ENCODE measurements at regions not wholly inside any gene's neighbourhood (a gene's known extent, or its start where the extent isn't known, plus 50 kb on each side); places are given as distances from the start of the nearest gene placed in this dataset.

DNA sequence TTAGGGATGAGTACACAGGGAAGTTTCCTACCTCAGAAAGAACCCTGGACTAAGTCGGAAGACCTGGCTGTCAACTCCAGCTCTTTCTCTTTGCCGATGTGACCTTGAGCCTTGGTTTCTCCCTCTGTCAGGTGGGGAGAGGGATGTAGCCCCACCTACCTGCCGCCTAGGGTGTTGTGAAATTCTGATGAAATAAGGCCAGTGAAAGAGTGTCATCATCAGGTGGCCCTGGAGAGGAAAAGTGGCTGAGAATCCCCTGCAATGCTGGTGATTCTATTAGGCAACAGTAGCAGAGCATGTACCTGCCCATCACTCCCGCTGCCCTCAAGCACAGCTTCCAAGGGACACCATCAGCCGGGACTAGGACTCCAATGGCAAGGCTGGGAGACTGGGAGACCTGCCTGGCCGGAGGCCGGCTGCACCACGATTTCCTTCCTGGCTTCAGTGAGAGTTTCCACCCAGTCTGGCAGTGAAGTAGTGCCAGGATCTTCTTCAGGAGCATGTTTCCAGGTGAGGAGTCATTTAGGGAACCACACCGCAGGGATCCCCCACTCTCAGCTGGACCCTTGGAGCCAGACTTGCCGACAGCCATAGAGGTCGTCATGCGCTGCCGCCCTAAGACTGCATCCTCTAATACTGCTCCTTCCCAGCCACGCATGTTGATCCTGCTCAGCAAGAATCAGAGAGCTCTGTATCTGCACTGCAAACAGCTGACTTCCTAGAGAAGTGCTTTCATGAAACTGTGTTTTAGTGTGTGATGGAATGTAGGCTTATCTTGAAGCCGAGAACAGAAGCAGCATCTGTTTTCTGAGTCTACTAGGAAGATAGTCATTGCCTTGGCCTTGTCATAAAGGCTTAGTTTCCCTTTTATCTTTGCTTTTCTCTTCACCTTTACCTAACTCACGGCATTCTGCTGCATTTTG is 88.0 kb upstream of the F3 start:
- H3K4me3 ChIP-seq (replicated peaks; ENCODE audit: low read depth, low read length), result no peak overlapping the region
- TF ChIP-seq, protein P1, sequence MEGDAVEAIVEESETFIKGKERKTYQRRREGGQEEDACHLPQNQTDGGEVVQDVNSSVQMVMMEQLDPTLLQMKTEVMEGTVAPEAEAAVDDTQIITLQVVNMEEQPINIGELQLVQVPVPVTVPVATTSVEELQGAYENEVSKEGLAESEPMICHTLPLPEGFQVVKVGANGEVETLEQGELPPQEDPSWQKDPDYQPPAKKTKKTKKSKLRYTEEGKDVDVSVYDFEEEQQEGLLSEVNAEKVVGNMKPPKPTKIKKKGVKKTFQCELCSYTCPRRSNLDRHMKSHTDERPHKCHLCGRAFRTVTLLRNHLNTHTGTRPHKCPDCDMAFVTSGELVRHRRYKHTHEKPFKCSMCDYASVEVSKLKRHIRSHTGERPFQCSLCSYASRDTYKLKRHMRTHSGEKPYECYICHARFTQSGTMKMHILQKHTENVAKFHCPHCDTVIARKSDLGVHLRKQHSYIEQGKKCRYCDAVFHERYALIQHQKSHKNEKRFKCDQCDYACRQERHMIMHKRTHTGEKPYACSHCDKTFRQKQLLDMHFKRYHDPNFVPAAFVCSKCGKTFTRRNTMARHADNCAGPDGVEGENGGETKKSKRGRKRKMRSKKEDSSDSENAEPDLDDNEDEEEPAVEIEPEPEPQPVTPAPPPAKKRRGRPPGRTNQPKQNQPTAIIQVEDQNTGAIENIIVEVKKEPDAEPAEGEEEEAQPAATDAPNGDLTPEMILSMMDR (IDR thresholded peaks at IDR 0.05; ENCODE audit: low read length, missing control alignments), result no peak
- DNase-seq (ENCODE audit: low read depth), result no peak

DNA sequence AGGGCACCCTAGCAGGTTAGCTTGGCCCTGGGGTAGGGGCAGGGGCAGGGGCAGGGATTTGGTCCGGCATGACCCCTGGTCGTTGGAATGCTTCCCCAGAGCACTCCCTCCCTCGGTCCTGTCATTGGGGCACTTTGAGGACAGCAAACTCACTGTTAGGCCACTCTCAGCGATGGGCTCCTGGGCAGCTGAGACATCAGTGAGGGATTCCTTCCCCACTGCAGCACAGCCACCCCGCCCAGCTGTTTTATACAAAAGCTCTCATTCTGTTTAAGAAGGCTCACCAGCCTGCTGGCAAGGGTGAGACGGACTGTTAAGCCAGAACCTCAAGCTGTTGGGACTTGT is 86.9 kb upstream of the F3 start:
- H3K4me3 ChIP-seq (replicated peaks; ENCODE audit: low read depth, low read length), result no peak overlapping the region
- TF ChIP-seq, protein P1 (IDR thresholded peaks at IDR 0.05; ENCODE audit: low read length, missing control alignments), result no peak
- no peak for DNase-seq (ENCODE audit: low read depth)

DNA sequence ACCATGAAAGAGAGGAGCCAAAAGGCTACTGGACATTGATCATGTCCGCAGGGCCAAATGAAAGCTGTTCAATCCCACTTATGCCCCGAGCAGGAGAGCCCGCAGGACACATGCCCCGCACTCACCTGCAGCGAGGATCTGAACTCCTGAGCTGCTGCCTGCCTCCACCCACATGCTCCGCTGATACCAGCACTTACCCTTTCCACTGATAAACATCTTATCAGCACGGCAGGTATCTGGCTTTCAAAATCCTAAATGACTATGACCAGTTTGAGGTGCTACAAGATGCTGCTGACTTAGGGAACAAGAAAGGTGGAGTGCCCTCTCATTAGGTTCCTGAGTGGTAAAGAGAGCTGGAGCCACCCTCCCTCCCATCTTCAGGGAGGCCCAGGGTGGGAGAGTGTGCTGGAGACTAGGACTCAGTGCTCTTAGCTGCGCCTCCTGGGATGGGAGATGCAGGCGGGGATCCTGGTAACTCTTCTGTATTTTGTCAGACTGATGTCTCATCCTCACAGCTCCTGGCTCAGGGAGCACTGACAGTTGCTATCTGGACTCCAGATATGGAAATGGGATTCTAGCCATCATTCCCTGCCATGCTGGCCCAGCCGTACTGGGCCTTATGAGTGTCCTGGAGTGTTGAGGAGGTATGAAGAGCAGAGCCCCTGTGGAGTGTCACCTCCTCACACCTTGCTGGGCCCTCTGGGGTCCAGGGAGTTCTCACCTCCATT is 86.4 kb upstream of the F3 start:
- DNase-seq (ENCODE audit: low read depth), result no peak
- no peak overlapping the region for H3K4me3 ChIP-seq (replicated peaks; ENCODE audit: low read depth, low read length)
- TF ChIP-seq, protein P1 (IDR thresholded peaks at IDR 0.05; ENCODE audit: low read length, missing control alignments), result no peak

DNA sequence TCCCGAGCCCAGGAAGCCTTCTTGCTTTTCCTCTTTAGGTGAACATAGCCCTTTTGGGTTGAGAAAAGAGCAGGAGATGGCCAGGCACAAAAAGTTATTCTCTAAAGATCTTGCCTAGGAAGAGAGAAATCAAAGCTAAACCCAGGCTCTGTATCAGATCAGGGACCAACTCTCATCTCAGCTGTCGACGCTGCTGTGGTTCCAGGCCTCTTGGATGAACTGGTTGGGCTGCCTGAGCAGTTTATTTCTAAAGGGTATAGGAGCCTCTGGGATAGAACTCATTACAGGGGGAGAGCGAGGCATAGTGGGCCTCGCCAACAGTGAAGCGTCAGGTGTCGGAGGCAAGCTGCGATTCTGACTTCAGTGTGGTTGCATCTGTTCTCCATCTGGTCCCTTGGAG is 82.6 kb upstream of the F3 start:
- no peak for DNase-seq (ENCODE audit: low read depth)
- H3K4me3 ChIP-seq (replicated peaks; ENCODE audit: low read depth, low read length), result no peak overlapping the region
- TF ChIP-seq, protein P1 (IDR thresholded peaks at IDR 0.05; ENCODE audit: low read length, missing control alignments), result no peak

DNA sequence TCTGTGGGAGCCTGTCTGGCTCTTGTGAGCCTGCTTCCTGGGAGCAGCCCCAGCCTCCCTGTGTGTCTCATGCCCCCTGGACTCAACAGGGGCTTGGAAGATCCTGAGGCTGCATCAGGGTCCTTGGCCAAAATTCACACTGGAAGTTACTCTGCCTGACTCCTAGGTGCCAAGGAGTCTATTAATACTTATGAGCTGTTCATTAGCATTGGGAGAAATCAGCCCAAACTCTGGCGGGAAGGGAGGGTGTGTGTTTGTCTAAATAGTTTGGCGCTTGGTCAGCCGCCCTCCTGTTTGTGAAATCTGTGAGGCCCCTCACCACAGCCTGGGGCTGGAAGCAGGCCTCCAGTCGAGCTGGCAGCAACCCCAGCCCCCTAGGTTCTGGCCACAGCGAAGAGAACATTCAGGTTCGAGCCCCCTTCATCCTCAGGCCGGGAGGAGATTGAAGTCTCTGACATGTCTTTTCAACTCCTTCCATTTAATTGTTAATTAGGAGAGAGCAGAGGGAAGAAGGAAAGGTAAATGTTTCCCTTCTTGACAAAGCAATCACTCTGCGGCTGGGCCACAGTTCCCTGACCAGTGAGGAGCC is 82.1 kb upstream of the F3 start:
- TF ChIP-seq, protein P1 (IDR thresholded peaks at IDR 0.05; ENCODE audit: low read length, missing control alignments), result no peak
- H3K4me3 ChIP-seq (replicated peaks; ENCODE audit: low read depth, low read length), result no peak overlapping the region
- DNase-seq (ENCODE audit: low read depth), result peak; percentile 48

DNA sequence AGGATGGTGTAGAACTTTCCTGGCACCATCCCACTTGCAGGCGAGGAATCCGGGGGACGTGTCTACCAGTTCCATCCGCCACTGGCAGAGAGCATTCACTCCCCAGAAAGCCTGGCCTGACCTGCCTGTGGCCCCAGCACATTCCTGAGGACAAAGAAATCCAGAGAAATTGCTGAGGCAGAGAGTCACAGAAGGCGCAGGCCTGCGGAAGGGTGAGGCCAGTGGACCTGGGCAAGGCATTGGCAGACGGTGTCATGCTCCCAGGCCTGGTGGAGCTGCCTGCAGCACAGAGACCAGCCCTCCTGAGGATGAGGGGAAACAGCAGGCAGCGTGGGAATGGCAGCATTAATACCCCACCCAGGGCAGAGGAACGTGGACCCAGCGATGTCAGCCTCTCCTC is 81.2 kb upstream of the F3 start:
- no peak overlapping the region for H3K4me3 ChIP-seq (replicated peaks; ENCODE audit: low read depth, low read length)
- DNase-seq (ENCODE audit: low read depth), result peak; percentile 79
- TF ChIP-seq, protein P1 (IDR thresholded peaks at IDR 0.05; ENCODE audit: low read length, missing control alignments), result no peak

Measured in fibroblast of pulmonary artery (primary cell).